ENCODE measurements at regions not wholly inside any gene's neighbourhood (a gene's known extent, or its start where the extent isn't known, plus 50 kb on each side); places are given as distances from the start of the nearest gene placed in this dataset.

DNA sequence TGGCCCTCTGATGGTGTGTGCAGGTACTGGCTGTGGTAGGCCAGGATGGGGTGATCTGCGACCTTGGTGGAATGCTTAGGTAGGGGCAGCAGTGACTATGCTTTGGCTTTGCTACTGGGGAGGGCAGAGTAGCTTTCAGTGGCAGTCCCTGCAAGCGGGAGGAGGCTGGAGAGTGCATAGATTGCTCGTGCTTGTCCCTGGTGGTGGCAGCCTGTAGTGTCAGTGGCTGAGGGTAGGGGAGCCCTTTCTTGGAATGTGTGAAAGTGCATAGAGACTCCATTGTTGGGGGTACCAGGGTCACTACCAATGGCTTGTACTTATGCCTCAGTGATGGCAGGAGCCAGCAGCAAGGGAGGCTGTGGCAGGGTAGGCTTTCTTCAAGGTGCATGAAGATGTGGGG, 582.6 kb downstream of the MRPL39 start:
- Histone ChIP-seq H2AK5ac (ENCODE audit: low read length) (no peak overlapping the region), H3K4me2 (ENCODE audit: low read length) (no peak overlapping the region), H3K79me1 (ENCODE audit: low read length) (no peaks in the 10 kb centered on the region), H3K4me1 (ENCODE audit: control insufficient read depth, low read depth, low read length) (no peaks in the 10 kb centered on the region), H3K4ac (ENCODE audit: low read depth, low read length) (no peak overlapping the region), H3K23ac (ENCODE audit: low read length) (no peak overlapping the region), H2BK120ac (ENCODE audit: low read depth, low read length) (no peak overlapping the region), H2BK5ac (ENCODE audit: low read length) (no peak overlapping the region), H3K4me3 (ENCODE audit: low read length) (no peak overlapping the region), H4K5ac (ENCODE audit: low read length) (no peak overlapping the region), H3K9ac (ENCODE audit: low read length) (no peak overlapping the region), H2BK15ac (replicated peaks; ENCODE audit: low read depth) (no peak overlapping the region), H3K56ac (ENCODE audit: low read length) (no peak overlapping the region), H3K36me3 (ENCODE audit: control insufficient read depth, insufficient read depth, low read length) (no peaks in the 10 kb centered on the region), H4K8ac (ENCODE audit: low read depth, low read length) (no peak overlapping the region), H3K79me2 (ENCODE audit: control insufficient read depth, insufficient read depth, low read length) (no peaks in the 10 kb centered on the region), H3K18ac (ENCODE audit: low read length) (no peak overlapping the region), H3K27me3 (ENCODE audit: insufficient read depth, low read length, poor library complexity) (no peaks in the 10 kb centered on the region), H3K27ac (ENCODE audit: low read depth, low read length) (no peak overlapping the region)
- WGBS (ENCODE audit: extremely low coverage, insufficient coverage, low lambda C conversion rate) = no CpG with 5 or more reads among the region's 3 CpGs
- DNase-seq = peak; percentile 10

DNA sequence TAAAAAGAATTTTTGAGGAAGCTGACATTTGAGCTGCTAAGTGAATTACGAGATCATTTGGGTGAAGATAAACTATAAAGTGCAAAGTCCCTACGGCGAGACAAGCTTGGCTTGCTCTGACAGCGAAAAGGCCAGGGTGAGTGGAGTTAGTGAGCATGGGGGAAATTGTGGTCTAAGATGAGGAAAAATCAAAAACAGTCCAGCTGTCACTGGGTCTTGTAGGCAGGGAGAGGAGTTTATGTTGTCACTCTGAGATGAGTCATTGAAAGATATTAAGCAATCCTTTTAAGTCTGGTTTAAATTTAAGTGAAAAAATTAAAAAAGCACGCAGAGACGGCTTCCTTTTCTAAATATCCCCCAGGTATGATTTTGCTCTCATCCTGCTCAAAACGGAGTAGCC, 601.9 kb downstream of the MRPL39 start:
- Histone ChIP-seq H2BK120ac (ENCODE audit: low read depth, low read length) (no peak overlapping the region), H3K79me2 (ENCODE audit: control insufficient read depth, insufficient read depth, low read length) (no peaks in the 10 kb centered on the region), H3K4me3 (ENCODE audit: low read length) (no peak overlapping the region), H4K8ac (ENCODE audit: low read depth, low read length) (no peak overlapping the region), H3K79me1 (ENCODE audit: low read length) (no peaks in the 10 kb centered on the region), H3K23ac (ENCODE audit: low read length) (no peak overlapping the region), H2BK15ac (replicated peaks; ENCODE audit: low read depth) (no peak overlapping the region), H3K27me3 (ENCODE audit: insufficient read depth, low read length, poor library complexity) (no peaks in the 10 kb centered on the region), H3K56ac (ENCODE audit: low read length) (no peak overlapping the region), H4K5ac (ENCODE audit: low read length) (no peak overlapping the region), H3K4ac (ENCODE audit: low read depth, low read length) (no peak overlapping the region), H2AK5ac (ENCODE audit: low read length) (no peak overlapping the region), H3K36me3 (ENCODE audit: control insufficient read depth, insufficient read depth, low read length) (no peaks in the 10 kb centered on the region), H3K9ac (ENCODE audit: low read length) (no peak overlapping the region), H3K27ac (ENCODE audit: low read depth, low read length) (no peak overlapping the region), H2BK5ac (ENCODE audit: low read length) (no peak overlapping the region), H3K4me1 (ENCODE audit: control insufficient read depth, low read depth, low read length) (no peaks in the 10 kb centered on the region), H3K18ac (ENCODE audit: low read length) (no peak overlapping the region), H3K4me2 (ENCODE audit: low read length) (no peak overlapping the region)
- no peak for DNase-seq
- no CpG with 5 or more reads among the region's 7 CpGs for WGBS (ENCODE audit: extremely low coverage, insufficient coverage, low lambda C conversion rate)

DNA sequence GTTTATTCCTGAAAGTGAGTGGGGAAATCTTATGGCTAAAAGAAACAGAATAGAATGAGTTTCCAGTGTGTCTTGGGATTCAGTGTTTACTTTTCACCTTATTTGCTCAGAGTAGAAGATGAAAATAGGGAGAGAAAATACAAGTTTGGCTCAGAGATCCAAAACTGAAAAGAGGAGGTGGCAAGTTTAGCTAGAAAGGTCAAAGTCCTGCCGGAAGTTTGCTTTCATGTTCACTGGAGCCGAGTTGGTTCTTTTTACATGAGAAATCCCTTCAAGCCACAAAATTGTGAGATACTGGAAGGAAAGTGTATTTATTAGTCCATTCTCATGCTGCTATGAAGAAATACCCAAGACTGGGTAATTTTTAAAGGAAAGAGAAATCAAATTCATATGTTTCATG, 604.6 kb downstream of the MRPL39 start:
- H3K18ac ChIP-seq (ENCODE audit: low read length) = no peak overlapping the region
- no peak overlapping the region for H2BK5ac ChIP-seq (ENCODE audit: low read length)
- no peak overlapping the region for H3K4ac ChIP-seq (ENCODE audit: low read depth, low read length)
- H3K56ac ChIP-seq (ENCODE audit: low read length) = no peak overlapping the region
- H3K23ac ChIP-seq (ENCODE audit: low read length) = no peak overlapping the region
- no peak overlapping the region for H3K4me3 ChIP-seq (ENCODE audit: low read length)
- H3K4me1 ChIP-seq (ENCODE audit: control insufficient read depth, low read depth, low read length) = no peaks in the 10 kb centered on the region
- H2BK120ac ChIP-seq (ENCODE audit: low read depth, low read length) = no peak overlapping the region
- H2BK15ac ChIP-seq (replicated peaks; ENCODE audit: low read depth) = no peak overlapping the region
- H4K5ac ChIP-seq (ENCODE audit: low read length) = no peak overlapping the region
- H4K8ac ChIP-seq (ENCODE audit: low read depth, low read length) = no peak overlapping the region
- no CpG with 5 or more reads among the region's 2 CpGs for WGBS (ENCODE audit: extremely low coverage, insufficient coverage, low lambda C conversion rate)
- H3K27me3 ChIP-seq (ENCODE audit: insufficient read depth, low read length, poor library complexity) = no peaks in the 10 kb centered on the region
- H3K79me1 ChIP-seq (ENCODE audit: low read length) = no peaks in the 10 kb centered on the region
- no peak overlapping the region for H2AK5ac ChIP-seq (ENCODE audit: low read length)
- no peaks in the 10 kb centered on the region for H3K79me2 ChIP-seq (ENCODE audit: control insufficient read depth, insufficient read depth, low read length)
- H3K27ac ChIP-seq (ENCODE audit: low read depth, low read length) = no peak overlapping the region
- no peak for DNase-seq
- H3K36me3 ChIP-seq (ENCODE audit: control insufficient read depth, insufficient read depth, low read length) = no peaks in the 10 kb centered on the region
- no peak overlapping the region for H3K9ac ChIP-seq (ENCODE audit: low read length)
- H3K4me2 ChIP-seq (ENCODE audit: low read length) = no peak overlapping the region

DNA sequence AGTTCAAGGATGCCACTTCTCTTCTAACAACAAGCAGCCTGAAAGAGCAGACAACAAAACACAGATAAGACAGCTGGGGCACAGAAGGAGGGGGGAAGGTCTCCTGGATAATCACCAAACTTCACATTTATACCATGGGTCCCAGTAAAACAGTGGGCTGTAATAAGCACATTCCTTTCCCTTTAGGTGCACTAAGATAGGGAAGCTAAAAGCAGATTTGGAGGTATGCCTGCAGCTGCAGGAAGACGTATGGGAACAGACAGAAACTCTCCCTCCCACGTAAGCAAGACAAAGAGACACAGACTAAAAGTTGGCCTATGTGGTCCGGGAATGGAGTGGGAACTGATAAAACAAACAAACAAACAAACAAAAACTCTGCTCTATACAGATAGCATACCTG, 612.1 kb downstream of the MRPL39 start:
- no peaks in the 10 kb centered on the region for H3K27me3 ChIP-seq (ENCODE audit: insufficient read depth, low read length, poor library complexity)
- no peak overlapping the region for H2AK5ac ChIP-seq (ENCODE audit: low read length)
- no peak overlapping the region for H2BK5ac ChIP-seq (ENCODE audit: low read length)
- H3K4me3 ChIP-seq (ENCODE audit: low read length) = no peak overlapping the region
- H3K79me1 ChIP-seq (ENCODE audit: low read length) = no peaks in the 10 kb centered on the region
- no peak overlapping the region for H4K5ac ChIP-seq (ENCODE audit: low read length)
- no peaks in the 10 kb centered on the region for H3K79me2 ChIP-seq (ENCODE audit: control insufficient read depth, insufficient read depth, low read length)
- H2BK120ac ChIP-seq (ENCODE audit: low read depth, low read length) = no peak overlapping the region
- no peaks in the 10 kb centered on the region for H3K36me3 ChIP-seq (ENCODE audit: control insufficient read depth, insufficient read depth, low read length)
- H3K4me2 ChIP-seq (ENCODE audit: low read length) = no peak overlapping the region
- H3K4ac ChIP-seq (ENCODE audit: low read depth, low read length) = no peak overlapping the region
- DNase-seq = peak; percentile 56
- no peak overlapping the region for H3K9ac ChIP-seq (ENCODE audit: low read length)
- H3K23ac ChIP-seq (ENCODE audit: low read length) = no peak overlapping the region
- H4K8ac ChIP-seq (ENCODE audit: low read depth, low read length) = no peak overlapping the region
- H3K4me1 ChIP-seq (ENCODE audit: control insufficient read depth, low read depth, low read length) = no peaks in the 10 kb centered on the region
- no peak overlapping the region for H2BK15ac ChIP-seq (replicated peaks; ENCODE audit: low read depth)
- no peak overlapping the region for H3K27ac ChIP-seq (ENCODE audit: low read depth, low read length)
- no peak overlapping the region for H3K56ac ChIP-seq (ENCODE audit: low read length)
- WGBS (ENCODE audit: extremely low coverage, insufficient coverage, low lambda C conversion rate) = no CpG with 5 or more reads among the region's 3 CpGs
- peak overlapping the region; percentile 63 for H3K18ac ChIP-seq (ENCODE audit: low read length)

DNA sequence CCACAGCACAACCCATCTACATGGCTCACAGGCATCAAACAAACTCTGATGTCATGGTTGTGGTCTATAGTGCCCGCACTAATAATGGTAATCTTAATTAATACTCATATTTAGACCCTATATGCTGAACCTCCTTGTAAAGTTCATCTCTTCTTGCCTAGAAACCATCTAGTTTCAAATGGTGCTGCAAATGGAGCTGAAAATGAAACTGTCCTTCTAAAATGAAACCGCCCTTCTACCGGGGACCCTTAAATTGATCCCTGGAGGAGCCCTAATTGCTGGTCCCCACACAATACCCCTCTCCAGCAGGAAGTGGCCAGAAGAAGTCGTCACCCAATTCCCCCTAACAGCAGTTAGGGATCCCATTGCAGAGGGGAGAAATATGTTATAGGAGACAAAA, 612.6 kb downstream of the MRPL39 start:
- Histone ChIP-seq H2BK5ac (ENCODE audit: low read length) (no peak overlapping the region), H2BK120ac (ENCODE audit: low read depth, low read length) (no peak overlapping the region), H3K4ac (ENCODE audit: low read depth, low read length) (no peak overlapping the region), H2AK5ac (ENCODE audit: low read length) (no peak overlapping the region), H3K4me1 (ENCODE audit: control insufficient read depth, low read depth, low read length) (no peaks in the 10 kb centered on the region), H3K27ac (ENCODE audit: low read depth, low read length) (no peak overlapping the region), H3K4me2 (ENCODE audit: low read length) (no peak overlapping the region), H2BK15ac (replicated peaks; ENCODE audit: low read depth) (no peak overlapping the region), H3K79me1 (ENCODE audit: low read length) (no peaks in the 10 kb centered on the region), H4K8ac (ENCODE audit: low read depth, low read length) (no peak overlapping the region), H3K79me2 (ENCODE audit: control insufficient read depth, insufficient read depth, low read length) (no peaks in the 10 kb centered on the region), H4K5ac (ENCODE audit: low read length) (no peak overlapping the region), H3K36me3 (ENCODE audit: control insufficient read depth, insufficient read depth, low read length) (no peaks in the 10 kb centered on the region), H3K23ac (ENCODE audit: low read length) (no peak overlapping the region), H3K9ac (ENCODE audit: low read length) (no peak overlapping the region), H3K27me3 (ENCODE audit: insufficient read depth, low read length, poor library complexity) (no peaks in the 10 kb centered on the region), H3K56ac (ENCODE audit: low read length) (no peak overlapping the region), H3K18ac (ENCODE audit: low read length) (no peak overlapping the region), H3K4me3 (ENCODE audit: low read length) (no peak overlapping the region)
- WGBS (ENCODE audit: extremely low coverage, insufficient coverage, low lambda C conversion rate) = no CpG with 5 or more reads among the region's 4 CpGs
- DNase-seq = no peak

DNA sequence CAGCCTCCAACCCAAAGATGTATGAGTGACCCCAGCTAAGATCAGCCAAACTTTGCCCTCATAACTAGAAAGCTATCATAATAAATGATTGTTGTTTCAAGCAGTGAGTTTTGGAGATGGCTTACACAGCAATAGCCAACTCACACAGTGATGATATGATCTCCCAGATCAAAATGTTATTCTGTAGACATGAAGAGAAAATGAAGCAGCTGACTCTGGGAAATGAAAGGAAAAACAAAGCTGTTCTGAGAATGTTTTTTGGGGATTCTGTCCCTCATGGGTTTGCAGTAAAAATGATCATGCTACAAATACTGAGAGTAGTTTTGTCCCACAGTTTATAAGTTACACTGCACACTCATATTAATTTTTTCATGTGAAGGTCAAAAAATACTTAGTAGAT, 617.8 kb downstream of the MRPL39 start:
- H3K4me2 ChIP-seq (ENCODE audit: low read length) = no peak overlapping the region
- DNase-seq = no peak
- H3K36me3 ChIP-seq (ENCODE audit: control insufficient read depth, insufficient read depth, low read length) = no peaks in the 10 kb centered on the region
- H3K9ac ChIP-seq (ENCODE audit: low read length) = no peak overlapping the region
- no peak overlapping the region for H2BK15ac ChIP-seq (replicated peaks; ENCODE audit: low read depth)
- no peaks in the 10 kb centered on the region for H3K79me1 ChIP-seq (ENCODE audit: low read length)
- H4K5ac ChIP-seq (ENCODE audit: low read length) = no peak overlapping the region
- H3K4ac ChIP-seq (ENCODE audit: low read depth, low read length) = no peak overlapping the region
- H3K27me3 ChIP-seq (ENCODE audit: insufficient read depth, low read length, poor library complexity) = no peaks in the 10 kb centered on the region
- H3K4me1 ChIP-seq (ENCODE audit: control insufficient read depth, low read depth, low read length) = no peaks in the 10 kb centered on the region
- H3K56ac ChIP-seq (ENCODE audit: low read length) = no peak overlapping the region
- H3K23ac ChIP-seq (ENCODE audit: low read length) = no peak overlapping the region
- H2AK5ac ChIP-seq (ENCODE audit: low read length) = no peak overlapping the region
- no peak overlapping the region for H2BK5ac ChIP-seq (ENCODE audit: low read length)
- H3K27ac ChIP-seq (ENCODE audit: low read depth, low read length) = no peak overlapping the region
- H3K4me3 ChIP-seq (ENCODE audit: low read length) = no peak overlapping the region
- H3K18ac ChIP-seq (ENCODE audit: low read length) = no peak overlapping the region
- no peak overlapping the region for H4K8ac ChIP-seq (ENCODE audit: low read depth, low read length)
- H3K79me2 ChIP-seq (ENCODE audit: control insufficient read depth, insufficient read depth, low read length) = no peaks in the 10 kb centered on the region
- no peak overlapping the region for H2BK120ac ChIP-seq (ENCODE audit: low read depth, low read length)
